Stimulated activated CD8-positive, alpha-beta memory T cell treated with anti-CD3 and anti-CD28 coated beads, Interleukin-15, amount 100 ng/mL, for 4 hours (primary cell): ENCODE measurements at regions not wholly inside any gene's neighbourhood (a gene's known extent, or its start where the extent isn't known, plus 50 kb on each side); places are given as distances from the start of the nearest gene placed in this dataset.

ENCODE experiments used
- DNase-seq, 2 donors: peaks; one replicate each; pipeline ENCODE4 v3.0.0-alpha.2; 2020; ENCODE audit warnings: low read depth in 2 of 2

DNA sequence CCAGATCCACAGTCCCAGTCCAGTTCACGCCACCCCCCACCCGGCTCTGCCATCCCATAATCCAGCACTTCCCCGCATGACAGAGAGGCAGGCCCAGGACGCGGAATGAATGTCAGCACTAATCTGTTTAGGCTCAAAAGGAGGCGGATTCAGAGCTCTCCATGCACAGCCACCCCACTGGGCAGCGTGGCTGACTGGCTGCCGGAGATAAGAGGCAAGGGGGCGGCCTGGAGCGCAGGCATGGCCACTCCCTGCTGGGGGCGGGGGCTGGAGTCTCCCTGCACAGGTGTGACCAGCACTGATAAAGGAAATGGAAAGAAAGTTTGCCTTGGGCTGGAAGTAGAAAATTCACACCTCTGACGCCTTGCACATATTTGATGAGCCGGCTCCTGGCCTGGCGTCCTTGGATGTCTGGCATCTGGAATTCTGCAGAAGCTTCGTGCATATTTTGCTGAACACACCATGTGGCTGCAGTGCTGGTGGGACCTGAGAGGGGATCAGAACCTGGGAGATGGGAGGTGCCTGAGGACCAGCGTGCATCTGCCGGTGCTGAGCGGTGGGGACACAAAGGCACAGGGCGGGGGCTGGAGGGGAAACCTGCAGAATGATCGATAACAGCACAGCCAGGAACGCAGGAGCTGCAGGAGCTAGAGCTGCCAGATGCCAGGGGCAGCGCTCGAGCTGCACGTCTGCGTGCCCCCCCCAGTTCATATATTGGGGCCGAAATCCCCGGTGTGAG lies 344.4 kb downstream of the CTTN start:
- no peak for DNase-seq

- no peak for DNase-seq
These were observed 345.0 kb downstream of the CTTN start for GRCh38 chr11:70743329-70743728.

- DNase-seq, result no peak
These were observed 345.6 kb downstream of the CTTN start for GRCh38 chr11:70743941-70744351.

- no peak for DNase-seq
These were observed 346.3 kb downstream of the CTTN start for GRCh38 chr11:70744396-70745185.

GRCh38 chr11:70745451-70745850 lies 347.1 kb downstream of the CTTN start:
- DNase-seq, result no peak

- no peak for DNase-seq
These were observed 347.6 kb downstream of the CTTN start for GRCh38 chr11:70745941-70746340.

- DNase-seq, result no peak
These were observed 348.0 kb downstream of the CTTN start for GRCh38 chr11:70746351-70746750.

- DNase-seq, result no peak
These were observed 349.0 kb downstream of the CTTN start for GRCh38 chr11:70747285-70747684.

DNA sequence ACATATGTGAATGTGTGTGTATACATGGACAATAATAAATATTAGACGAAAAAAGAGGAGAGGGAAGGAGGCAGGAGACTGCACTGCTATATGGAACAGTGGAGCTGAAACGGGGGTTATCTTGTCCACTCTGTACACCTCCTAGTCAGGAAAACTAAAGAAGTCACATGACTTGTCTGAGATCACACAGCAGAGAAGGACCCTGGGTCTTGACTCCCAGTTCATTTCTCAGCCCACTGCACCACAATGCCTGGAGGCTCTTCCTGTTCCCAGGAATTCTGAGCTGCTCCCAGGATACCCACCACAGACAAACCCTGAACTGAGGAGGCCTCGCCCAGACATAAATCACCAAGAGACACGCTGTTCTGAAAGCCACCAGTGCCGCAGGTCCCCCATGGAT lies 349.6 kb downstream of the CTTN start:
- DNase-seq, result no peak

- DNase-seq, result no peak
These were observed 352.9 kb downstream of the CTTN start for GRCh38 chr11:70751142-70751734.

DNA sequence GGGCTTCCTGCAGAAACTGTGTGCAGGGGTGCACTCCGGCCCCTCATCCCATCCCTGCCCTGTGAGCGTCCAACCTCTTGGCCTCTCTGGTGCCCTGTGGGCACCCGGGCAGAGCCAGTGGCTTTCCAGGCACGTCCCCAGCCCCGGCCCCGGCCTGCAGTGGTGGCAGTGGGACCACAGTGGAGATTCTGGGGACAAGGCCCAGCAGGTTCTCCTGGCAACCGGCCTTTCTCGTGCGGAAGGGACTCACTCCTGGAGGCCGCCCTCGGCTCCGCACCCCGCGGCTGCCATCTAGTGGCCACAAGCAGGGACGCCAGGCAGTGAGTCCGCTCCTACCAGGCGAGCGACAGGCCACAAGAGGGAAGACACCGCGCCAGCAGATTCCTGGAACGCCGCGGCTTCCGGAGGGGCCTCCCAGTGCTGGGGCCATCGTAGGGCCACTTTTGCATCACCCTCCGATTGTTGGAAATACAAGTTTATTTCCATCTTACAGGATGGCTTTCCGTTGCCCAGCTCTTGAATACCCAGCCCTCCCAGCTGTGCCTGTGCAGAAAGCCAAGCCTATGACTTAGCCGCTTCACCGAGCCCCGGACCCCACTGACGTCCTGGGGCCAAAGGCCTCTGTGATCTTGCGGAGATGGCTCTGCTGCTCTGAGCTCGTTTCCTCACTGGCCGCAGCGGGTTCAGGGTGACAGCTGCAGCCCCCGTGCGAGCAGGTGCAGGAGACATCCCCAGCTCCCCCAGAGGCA lies 357.3 kb downstream of the CTTN start:
- peak; percentile 4 to 16 for DNase-seq

GRCh38 chr11:70756341-70756740 lies 358.0 kb downstream of the CTTN start:
- DNase-seq, result no peak

DNA sequence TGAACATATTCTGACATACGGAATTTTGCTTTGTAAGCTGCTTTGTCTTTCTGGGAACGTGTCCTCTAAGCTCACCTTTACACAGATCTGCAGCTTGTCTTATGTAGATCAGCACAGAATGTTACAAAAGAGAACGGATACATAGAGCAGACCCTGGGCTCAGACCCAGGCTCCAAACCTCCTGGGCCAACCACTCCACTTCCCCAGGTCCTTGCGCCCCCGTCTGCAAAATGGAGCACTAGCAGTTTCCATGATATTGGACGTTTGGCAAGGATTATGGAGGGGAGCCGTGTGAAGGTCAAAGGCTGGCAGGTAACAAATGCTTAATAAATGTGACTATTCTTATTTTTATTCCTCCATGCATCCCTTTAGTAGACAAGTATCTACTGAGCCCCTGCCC lies 358.4 kb downstream of the CTTN start:
- DNase-seq, result no peak

GRCh38 chr11:70757241-70757640 lies 358.9 kb downstream of the CTTN start:
- DNase-seq, result no peak

- DNase-seq, result no peak
These were observed 359.9 kb downstream of the CTTN start for GRCh38 chr11:70758206-70758605.

GRCh38 chr11:70759846-70760245 lies 361.5 kb downstream of the CTTN start:
- DNase-seq, result no peak

DNA sequence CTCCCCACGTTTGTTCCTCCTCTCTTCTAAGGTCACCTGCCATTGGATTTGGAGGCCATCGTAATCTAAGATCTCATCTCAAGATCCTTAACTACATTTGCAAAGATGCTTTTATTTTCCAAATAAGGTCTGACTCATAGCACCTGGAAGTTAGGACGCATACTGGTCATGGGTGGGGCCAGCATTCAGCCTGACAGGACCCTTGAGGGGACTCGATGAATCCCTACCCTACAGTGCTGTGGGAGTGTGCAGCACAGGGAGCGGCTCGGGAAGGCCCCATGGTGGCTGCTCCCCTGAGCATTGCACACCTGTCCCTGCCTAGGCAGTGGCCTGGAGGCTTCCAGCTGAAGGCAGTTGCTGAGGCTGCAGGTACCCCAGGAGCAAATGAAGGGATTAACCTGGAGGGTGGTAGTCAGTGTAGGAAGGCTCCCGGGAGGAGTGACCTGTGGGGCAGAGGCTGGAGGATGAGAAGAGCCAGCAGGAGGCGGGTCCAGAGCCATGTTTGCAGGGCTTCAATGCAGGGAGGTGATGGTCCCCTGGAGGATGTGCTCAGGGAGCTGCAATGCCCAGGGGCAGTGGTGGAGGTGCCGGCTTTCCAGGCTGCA lies 362.2 kb downstream of the CTTN start:
- no peak for DNase-seq

- no peak for DNase-seq
These were observed 363.0 kb downstream of the CTTN start for GRCh38 chr11:70761094-70761907.

DNA sequence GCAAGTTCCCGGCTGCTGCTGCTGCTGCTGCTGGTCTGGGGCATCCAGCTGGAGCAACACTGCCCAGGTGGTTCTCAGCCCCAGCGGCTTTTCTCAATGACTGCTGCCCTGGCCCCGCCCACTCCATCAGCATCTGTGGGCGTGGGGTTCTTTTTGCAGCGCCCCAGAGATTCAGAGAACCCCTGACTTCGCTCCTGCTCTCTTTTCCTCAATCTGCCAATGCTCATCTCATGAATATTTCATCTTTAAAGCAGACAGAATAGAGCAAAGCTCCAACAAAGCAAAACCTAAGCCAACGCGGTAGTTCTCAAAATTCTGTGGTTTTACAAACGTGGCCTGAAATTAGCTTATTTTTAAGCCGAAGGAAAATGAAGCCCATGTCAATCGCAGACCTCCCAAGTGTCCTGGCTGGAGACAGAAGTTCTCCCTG lies 363.6 kb downstream of the CTTN start:
- no peak for DNase-seq

- no peak for DNase-seq
These were observed 364.5 kb downstream of the CTTN start for GRCh38 chr11:70762810-70763209.

- no peak for DNase-seq
These were observed 365.3 kb downstream of the CTTN start for GRCh38 chr11:70763606-70764005.
